Activated naive CD8-positive, alpha-beta T cell treated with anti-CD3 and anti-CD28 coated beads for 36 hours (primary cell): ENCODE measurements at regions not wholly inside any gene's neighbourhood (a gene's known extent, or its start where the extent isn't known, plus 50 kb on each side); places are given as distances from the start of the nearest gene placed in this dataset.

Source experiments
- DNase-seq: peaks from one replicate; pipeline ENCODE4 v3.0.0; 2021
- H3K27ac Mint-ChIP-seq: one replicate; pipeline ENCODE4 v1.8.0; 2022; ENCODE audit warnings: mild to moderate bottlenecking, moderate library complexity, mixed read lengths
- H3K27me3 Mint-ChIP-seq: one replicate; pipeline ENCODE4 v1.8.0; 2022; ENCODE audit warnings: mild to moderate bottlenecking, mixed read lengths
- H3K36me3 Mint-ChIP-seq: one replicate; pipeline ENCODE4 v1.8.0; 2021; ENCODE audit warnings: mild to moderate bottlenecking, mixed read lengths
- H3K4me1 Mint-ChIP-seq: one replicate; pipeline ENCODE4 v1.8.0; 2021; ENCODE audit warnings: mixed read lengths
- H3K4me3 Mint-ChIP-seq: one replicate; pipeline ENCODE4 v1.8.0; 2022; ENCODE audit warnings: mild to moderate bottlenecking, moderate library complexity, mixed read lengths
- H3K9me3 Mint-ChIP-seq: one replicate; pipeline ENCODE4 v1.8.0; 2022; ENCODE audit warnings: mixed read lengths

DNA sequence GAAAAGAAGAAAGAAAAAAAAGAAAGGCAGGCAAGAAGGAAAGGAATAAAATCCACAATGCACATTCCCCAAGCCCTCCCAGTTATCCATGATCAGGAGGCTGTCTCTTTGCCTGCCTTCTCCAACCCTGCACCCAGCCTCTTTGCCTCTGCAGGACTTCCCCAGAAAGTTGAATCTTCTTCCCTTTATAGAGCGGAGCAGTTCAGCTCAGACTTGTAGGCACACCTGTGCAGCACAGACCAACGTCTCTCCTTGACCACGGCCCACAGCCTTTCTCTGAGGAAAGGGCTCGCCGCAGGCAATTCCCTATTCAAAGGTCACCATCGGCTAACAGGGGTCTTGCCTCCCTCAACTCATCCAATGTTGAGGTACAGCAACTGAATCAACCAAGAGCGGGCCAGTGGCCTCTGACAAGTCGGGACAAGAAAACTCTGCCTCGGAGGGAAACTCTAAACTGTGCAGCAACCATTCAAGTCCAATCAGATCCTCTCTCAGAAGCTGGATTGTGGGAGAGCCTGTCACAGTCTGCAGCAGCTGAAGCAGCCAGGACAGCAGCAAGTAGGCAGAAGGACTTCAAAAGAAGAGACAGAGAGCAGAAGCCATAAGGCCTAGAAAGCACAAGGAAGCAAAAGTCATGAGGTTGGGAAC, 529.2 kb upstream of the JARID2 start:
- Mint-ChIP-seq H3K36me3 (no peaks in the 10 kb centered on the region), H3K4me1 (peaks cover 23% of the 10 kb centered on the region), H3K4me3 (no peak overlapping the region), H3K27ac (no peak overlapping the region), H3K27me3 (no peaks in the 10 kb centered on the region), H3K9me3 (peaks cover 3% of the 10 kb centered on the region)
- DNase-seq = no peak

- DNase-seq = no peak
- no peak overlapping the region for H3K27ac Mint-ChIP-seq
- no peaks in the 10 kb centered on the region for H3K27me3 Mint-ChIP-seq
- H3K36me3 Mint-ChIP-seq = no peaks in the 10 kb centered on the region
- peaks cover 25% of the 10 kb centered on the region for H3K4me1 Mint-ChIP-seq
- no peak overlapping the region for H3K4me3 Mint-ChIP-seq
- H3K9me3 Mint-ChIP-seq = peaks cover 3% of the 10 kb centered on the region
Measured at GRCh38 chr6:14717307-14717706, 528.6 kb upstream of the JARID2 start.

- Mint-ChIP-seq H3K9me3 (peaks cover 5% of the 10 kb centered on the region), H3K36me3 (peaks cover 3% of the 10 kb centered on the region), H3K4me1 (peaks cover 34% of the 10 kb centered on the region), H3K4me3 (no peak overlapping the region), H3K27me3 (no peaks in the 10 kb centered on the region), H3K27ac (no peak overlapping the region)
- DNase-seq = no peak
Measured at GRCh38 chr6:14718861-14719260, 527.0 kb upstream of the JARID2 start.

DNA sequence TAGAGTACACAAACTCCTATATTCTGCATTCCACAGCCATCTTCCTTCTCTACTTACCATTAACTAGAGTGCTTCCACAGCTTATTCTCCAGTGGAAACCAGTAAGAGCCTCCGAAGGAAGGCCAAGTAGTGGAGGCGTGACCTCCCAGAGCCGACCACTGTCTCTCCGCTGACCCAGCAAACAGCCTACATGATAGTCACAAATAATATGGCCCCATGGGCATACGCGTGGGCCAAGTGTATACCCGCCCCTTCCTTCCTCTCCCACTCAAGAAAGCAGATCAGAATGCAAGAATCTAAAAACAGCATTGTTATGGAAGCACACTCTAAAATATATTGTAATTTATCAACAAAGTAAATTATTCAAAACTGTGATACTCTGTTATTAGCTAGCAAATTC, 526.6 kb upstream of the JARID2 start:
- H3K4me1 Mint-ChIP-seq = peaks cover 36% of the 10 kb centered on the region

GRCh38 chr6:14720411-14721102, 525.3 kb upstream of the JARID2 start:
- Mint-ChIP-seq H3K36me3 (peaks cover 3% of the 10 kb centered on the region), H3K27ac (no peak overlapping the region), H3K9me3 (peaks cover 7% of the 10 kb centered on the region), H3K27me3 (no peaks in the 10 kb centered on the region), H3K4me1 (peaks cover 36% of the 10 kb centered on the region), H3K4me3 (no peak overlapping the region)
- DNase-seq = no peak

More for the DNA sequence above, 526.6 kb upstream of the JARID2 start:
- Mint-ChIP-seq H3K27me3 (no peaks in the 10 kb centered on the region), H3K4me3 (no peak overlapping the region), H3K27ac (no peak overlapping the region), H3K9me3 (peaks cover 7% of the 10 kb centered on the region), H3K36me3 (peaks cover 3% of the 10 kb centered on the region)
- DNase-seq = no peak

- H3K4me1 Mint-ChIP-seq = peaks cover 36% of the 10 kb centered on the region
- no peak overlapping the region for H3K27ac Mint-ChIP-seq
- peaks cover 7% of the 10 kb centered on the region for H3K9me3 Mint-ChIP-seq
- H3K36me3 Mint-ChIP-seq = peaks cover 3% of the 10 kb centered on the region
- no peak overlapping the region for H3K4me3 Mint-ChIP-seq
- no peaks in the 10 kb centered on the region for H3K27me3 Mint-ChIP-seq
- no peak for DNase-seq
Measured at GRCh38 chr6:14721103-14721758, 524.6 kb upstream of the JARID2 start.

DNA sequence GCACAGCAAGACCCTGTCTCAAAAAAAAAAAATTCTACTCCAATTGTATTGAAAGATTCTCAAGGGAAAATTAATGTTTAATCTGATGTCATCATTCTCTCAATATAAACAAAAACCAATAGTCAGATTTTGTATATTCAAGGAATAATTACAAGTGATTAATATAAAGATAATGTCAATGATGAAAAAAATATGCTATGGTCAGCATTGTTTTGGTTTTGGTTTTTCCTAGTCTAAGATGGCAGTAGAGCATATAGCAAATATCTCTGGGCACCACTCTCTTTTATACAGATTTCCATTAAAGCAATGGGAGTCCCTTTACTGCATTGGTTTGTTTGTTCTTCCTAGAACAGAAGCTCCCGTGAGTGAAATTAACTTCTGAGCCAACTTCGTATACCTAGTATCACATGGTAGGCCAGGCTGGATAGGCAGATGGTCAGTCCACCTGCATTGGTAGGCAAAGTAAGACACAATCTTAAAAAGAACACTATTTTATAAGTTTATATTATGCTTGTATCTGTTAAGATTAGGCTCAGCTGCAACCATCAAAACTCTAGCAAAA, 523.8 kb upstream of the JARID2 start:
- H3K9me3 Mint-ChIP-seq = peaks cover 7% of the 10 kb centered on the region

GRCh38 chr6:14722704-14723103, 523.2 kb upstream of the JARID2 start:
- no peak for DNase-seq
- peaks cover 25% of the 10 kb centered on the region for H3K4me1 Mint-ChIP-seq
- no peak overlapping the region for H3K4me3 Mint-ChIP-seq
- H3K9me3 Mint-ChIP-seq = peaks cover 6% of the 10 kb centered on the region
- H3K27ac Mint-ChIP-seq = no peak overlapping the region
- no peaks in the 10 kb centered on the region for H3K27me3 Mint-ChIP-seq
- H3K36me3 Mint-ChIP-seq = peaks cover 3% of the 10 kb centered on the region

More for the DNA sequence above, 523.8 kb upstream of the JARID2 start:
- no peak for DNase-seq
- Mint-ChIP-seq H3K4me3 (no peak overlapping the region), H3K4me1 (peaks cover 30% of the 10 kb centered on the region), H3K36me3 (peaks cover 3% of the 10 kb centered on the region), H3K27ac (no peak overlapping the region), H3K27me3 (no peaks in the 10 kb centered on the region)

DNA sequence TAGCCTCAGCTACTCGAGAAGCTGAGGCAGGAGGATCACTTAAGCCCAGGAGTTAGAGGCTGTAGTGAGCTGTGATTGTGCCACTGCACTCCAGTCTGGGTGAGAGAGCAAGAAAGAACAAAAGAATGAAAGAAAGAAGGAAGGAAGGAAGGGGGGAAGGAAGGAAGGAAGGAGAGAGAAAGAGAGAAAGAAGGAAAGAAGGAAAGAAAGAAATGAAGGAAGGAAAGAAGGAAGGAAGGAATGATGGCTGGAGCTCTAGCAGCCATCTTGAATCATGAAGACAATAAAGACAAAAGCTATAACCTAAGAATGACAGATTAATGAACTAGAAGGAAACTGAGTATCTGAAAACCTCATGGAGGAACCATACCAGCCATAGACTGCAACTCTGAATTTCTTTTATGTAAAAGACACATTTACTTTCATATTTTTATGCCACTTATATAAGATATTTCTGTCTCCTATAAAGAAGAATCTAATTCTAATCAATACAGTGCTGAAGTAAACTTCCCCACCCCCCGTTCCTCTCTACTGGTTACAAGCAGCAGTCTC, 522.3 kb upstream of the JARID2 start:
- H3K9me3 Mint-ChIP-seq = peaks cover 6% of the 10 kb centered on the region

GRCh38 chr6:14724549-14724948, 521.3 kb upstream of the JARID2 start:
- H3K27ac Mint-ChIP-seq = no peak overlapping the region
- no peaks in the 10 kb centered on the region for H3K27me3 Mint-ChIP-seq
- peaks cover 40% of the 10 kb centered on the region for H3K4me1 Mint-ChIP-seq
- peaks cover 6% of the 10 kb centered on the region for H3K9me3 Mint-ChIP-seq
- H3K36me3 Mint-ChIP-seq = peaks cover 4% of the 10 kb centered on the region
- H3K4me3 Mint-ChIP-seq = no peak overlapping the region
- DNase-seq = no peak

More for the DNA sequence above, 522.3 kb upstream of the JARID2 start:
- no peaks in the 10 kb centered on the region for H3K27me3 Mint-ChIP-seq
- H3K36me3 Mint-ChIP-seq = peaks cover 3% of the 10 kb centered on the region
- H3K4me1 Mint-ChIP-seq = peaks cover 32% of the 10 kb centered on the region
- H3K27ac Mint-ChIP-seq = no peak overlapping the region
- no peak overlapping the region for H3K4me3 Mint-ChIP-seq
- no peak for DNase-seq

GRCh38 chr6:14726816-14727493, 518.9 kb upstream of the JARID2 start:
- DNase-seq = no peak
- H3K27me3 Mint-ChIP-seq = no peaks in the 10 kb centered on the region
- H3K4me3 Mint-ChIP-seq = no peak overlapping the region
- no peak overlapping the region for H3K27ac Mint-ChIP-seq
- H3K9me3 Mint-ChIP-seq = peaks cover 8% of the 10 kb centered on the region
- peaks cover 54% of the 10 kb centered on the region for H3K4me1 Mint-ChIP-seq
- H3K36me3 Mint-ChIP-seq = peaks cover 20% of the 10 kb centered on the region

DNA sequence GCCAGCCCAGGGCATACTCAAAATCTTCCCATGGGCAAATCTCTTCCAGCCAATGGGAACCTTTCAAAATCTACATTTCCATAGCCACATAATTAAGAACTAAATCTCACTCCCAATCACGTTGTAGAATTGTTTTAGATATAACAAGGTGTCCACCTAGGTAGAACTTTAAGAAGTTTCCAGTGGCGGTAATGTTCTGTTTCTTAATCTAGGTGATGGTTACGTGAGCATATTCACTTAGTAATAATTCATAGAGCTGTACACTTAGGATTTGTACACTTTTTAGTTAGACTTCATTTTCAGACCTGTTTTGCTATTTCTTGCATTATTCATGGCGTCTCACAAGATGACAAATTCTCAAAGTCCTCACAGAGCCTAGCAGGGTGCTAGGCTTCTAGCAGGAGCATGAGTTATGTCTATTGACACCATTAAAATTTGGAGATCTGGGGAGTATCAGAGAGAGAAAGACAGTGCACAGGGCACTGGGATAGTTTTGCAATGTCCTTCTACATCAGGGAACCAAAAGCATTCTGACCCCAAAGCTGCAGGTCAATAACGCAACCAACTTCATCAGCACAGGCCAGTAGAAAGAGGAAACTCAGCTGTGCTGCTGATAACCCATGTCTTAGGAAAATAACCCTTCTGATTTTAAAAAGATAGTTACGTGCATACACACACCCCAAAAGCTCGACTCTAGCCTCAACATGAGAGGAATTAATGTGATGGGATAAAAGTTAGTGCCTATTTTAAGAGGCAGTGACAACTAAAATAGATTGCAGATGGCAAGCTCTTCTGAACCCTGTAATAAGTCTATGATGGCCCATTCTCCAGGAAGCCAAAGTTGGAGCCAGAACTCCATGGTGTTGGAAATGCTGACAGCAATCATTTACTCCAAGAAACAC, 518.1 kb upstream of the JARID2 start:
- Mint-ChIP-seq H3K4me1 (peaks cover 57% of the 10 kb centered on the region), H3K36me3 (peaks cover 20% of the 10 kb centered on the region), H3K27ac (peak overlapping the region; percentile 89), H3K27me3 (no peaks in the 10 kb centered on the region), H3K4me3 (no peak overlapping the region), H3K9me3 (peaks cover 8% of the 10 kb centered on the region)
- no peak for DNase-seq

DNA sequence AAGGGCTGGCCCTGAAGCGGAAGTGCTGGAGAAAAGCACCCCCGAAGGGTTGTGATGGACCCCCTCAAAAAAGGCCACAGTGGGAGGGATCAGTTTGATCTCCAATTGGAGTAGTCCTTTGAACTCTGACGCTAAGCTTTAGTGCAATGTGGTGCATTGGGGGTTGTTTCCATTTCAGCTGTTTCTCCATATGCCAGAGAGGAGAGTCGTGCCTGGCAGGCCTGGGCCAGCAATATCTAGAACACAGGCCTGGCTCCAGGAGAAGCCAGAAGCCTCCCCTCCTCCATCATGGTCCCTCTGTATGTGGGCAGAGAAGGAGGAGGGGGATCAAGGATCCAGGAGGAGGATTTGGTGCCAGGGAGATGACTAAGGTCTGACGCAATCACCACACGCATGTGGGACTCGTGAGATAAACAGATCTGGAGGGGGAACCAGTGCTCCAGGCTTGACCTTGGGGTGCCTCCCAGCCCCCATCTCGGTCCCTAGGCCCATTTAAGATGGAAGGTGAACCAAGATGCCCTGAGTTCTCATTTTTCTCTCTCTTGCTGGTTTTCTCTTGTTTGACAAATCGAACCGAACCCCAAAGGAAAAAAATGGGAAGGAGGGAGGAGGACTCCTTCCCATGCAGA, 517.4 kb upstream of the JARID2 start:
- peaks cover 20% of the 10 kb centered on the region for H3K36me3 Mint-ChIP-seq
- no peaks in the 10 kb centered on the region for H3K27me3 Mint-ChIP-seq
- H3K27ac Mint-ChIP-seq = peak overlapping the region; percentile 89
- H3K9me3 Mint-ChIP-seq = peaks cover 7% of the 10 kb centered on the region
- H3K4me1 Mint-ChIP-seq = peaks cover 59% of the 10 kb centered on the region
- no peak overlapping the region for H3K4me3 Mint-ChIP-seq
- DNase-seq = no peak
